HG03565 (cell line): ENCODE measurements at regions not wholly inside any gene's neighbourhood (a gene's known extent, or its start where the extent isn't known, plus 50 kb on each side); places are given as distances from the start of the nearest gene placed in this dataset.

Source experiments
- ATAC-seq: cut with Tn5 transposase; IDR thresholded peaks from one replicate; pipeline ENCODE4 v1.9.1; 2021; ENCODE audit warnings: mild to moderate bottlenecking, moderate library complexity; ENCODE audit not compliant: unreplicated experiment

DNA sequence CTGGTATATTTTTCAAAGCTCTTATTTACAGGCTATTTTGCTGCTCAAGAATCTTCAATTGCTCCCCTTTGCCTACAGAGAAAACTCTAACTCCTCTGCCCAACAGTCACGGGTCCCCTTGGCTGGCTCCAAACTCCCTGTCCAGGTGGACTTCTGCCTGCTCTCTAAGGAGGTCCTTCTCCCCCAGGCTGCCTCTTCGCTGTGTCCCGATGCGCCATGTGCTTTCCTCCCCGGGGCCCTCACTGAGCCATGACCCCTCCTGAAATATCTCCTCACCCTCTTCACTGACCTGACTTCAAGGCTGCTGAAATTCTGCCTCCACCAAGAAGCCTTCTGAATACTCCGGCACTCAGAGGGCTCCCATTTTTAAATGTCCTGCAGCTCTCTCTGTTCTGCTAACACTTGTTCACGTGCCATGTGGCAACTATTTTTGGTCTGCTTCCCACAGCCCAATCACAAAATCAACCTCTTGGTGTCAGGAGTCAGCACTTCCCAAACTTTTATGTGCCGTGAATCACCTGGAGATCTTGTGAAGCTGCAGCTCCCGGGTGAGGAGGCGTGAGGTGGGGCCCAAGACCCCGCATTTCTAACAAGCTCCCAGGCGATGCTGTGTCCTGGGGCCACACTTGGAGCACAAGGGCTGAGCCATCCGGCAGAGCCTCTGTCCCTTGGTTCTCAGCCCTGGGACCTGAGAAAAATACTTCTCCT, 85.7 kb upstream of the COL13A1 start:
- ATAC-seq: no peak

DNA sequence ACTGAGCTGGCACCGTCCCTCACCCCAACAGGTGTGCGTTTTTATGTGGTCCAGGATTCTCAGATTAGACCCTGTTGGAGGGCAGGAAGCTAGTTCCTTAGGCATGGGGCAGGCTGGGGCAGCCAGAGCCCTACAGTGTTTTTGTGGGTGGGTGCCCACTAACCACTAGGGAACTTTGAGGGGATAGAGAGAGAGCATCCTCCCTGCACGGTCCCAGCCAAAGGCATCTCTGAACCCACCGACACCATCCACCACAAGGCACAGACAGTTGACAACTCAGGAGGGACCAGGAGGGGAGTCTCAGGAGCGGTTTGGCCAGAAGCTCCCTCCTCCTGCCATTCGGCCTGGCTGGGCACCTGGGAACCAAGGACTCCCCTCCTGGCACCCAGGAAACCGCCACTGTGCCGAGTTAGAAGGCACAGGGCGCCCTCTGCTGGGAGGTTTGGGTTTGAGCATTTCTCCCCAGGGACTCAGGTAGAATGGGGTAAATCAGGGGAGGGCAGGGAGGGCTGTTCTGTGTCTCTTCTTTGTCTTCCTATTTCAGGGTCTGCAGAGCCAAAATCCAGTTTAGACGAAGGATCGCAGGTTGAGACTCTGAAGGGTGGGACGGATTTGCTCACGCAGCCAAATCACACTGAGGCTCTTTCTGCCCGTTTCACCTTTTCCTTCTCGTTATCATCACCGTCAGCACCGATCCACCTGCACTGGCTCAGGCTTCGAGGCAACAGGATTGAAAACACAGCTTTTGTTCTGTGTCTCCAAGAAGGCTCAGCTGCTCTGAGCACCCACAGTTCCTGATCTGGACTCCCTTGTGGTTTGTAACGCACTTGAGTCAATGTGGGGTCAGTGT, 84.8 kb upstream of the COL13A1 start:
- no peak for ATAC-seq

- ATAC-seq: no peak
Measured at GRCh38 chr10:69718951-69719350, 82.8 kb upstream of the COL13A1 start.

GRCh38 chr10:69721690-69722310, 79.9 kb upstream of the COL13A1 start:
- ATAC-seq: no peak

DNA sequence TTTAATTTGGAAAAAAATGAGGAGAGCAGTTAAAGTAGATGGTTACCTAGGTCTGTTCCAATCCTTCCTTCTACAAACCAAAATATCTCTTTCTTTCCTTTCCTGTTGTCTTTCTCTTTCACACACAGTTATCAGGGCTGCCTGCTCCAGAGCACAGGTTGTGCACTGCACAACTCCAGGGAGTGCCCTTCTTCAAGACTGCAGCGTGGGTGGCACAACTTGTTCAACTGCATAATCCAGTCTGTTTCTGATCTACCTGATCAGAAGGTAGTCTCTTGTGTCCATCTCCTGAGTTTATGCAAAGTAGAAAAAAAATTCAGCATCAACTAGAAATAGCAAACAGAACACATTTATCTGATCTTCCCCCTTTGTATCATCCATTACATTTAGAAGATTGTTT, 78.1 kb upstream of the COL13A1 start:
- ATAC-seq: no peak

- no peak for ATAC-seq
Measured at GRCh38 chr10:69726850-69727249, 74.9 kb upstream of the COL13A1 start.

DNA sequence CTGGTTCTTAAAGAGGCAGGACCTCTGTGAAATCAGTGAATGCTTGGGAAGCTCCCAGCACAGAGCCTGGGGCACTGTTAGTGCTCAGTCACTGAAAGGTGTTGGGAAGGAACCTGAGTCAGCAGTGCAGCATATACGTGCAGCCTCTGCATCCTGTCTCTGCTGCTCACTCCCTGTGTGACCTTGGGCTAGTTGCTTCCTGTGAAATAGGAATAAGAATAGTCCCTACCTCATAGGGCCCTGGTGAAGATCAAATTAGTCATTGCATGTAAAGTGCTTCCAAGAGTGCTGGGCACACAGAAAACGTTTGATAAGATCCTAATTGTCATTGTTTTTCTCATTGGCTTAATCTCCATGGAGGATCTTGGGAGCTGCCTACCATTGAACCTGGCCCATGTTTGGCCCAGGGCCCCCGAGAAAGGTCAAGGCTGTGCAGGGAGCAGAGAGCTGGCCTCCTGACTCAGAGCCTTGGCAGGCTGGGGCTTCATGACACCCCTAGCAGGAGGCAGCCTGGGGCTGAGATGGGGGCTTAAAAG, 73.3 kb upstream of the COL13A1 start:
- ATAC-seq: no peak

- ATAC-seq: no peak
Measured at GRCh38 chr10:69729326-69730048, 72.2 kb upstream of the COL13A1 start.

- no peak for ATAC-seq
Measured at GRCh38 chr10:69730251-69731156, 71.2 kb upstream of the COL13A1 start.

DNA sequence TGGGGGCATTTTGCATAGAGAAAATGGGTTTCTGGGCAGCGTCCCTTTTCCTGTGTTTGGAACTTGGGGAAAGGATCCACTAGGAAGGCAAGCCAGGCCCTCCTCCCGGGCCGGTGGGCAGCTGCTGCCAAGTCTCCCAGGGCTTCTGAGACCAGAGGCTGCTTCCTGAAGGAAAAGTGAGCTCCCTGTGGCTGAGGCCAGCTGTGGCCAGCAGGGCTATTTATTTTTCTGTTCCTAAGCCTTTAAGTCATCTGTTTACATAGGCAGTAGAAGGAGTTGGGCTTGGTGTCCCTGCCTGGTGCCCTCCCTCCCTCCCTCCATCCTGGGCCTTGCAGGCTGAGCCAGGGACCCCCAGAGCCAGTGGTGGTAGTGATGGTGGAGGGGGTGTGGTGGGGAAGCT, 70.5 kb upstream of the COL13A1 start:
- no peak for ATAC-seq

DNA sequence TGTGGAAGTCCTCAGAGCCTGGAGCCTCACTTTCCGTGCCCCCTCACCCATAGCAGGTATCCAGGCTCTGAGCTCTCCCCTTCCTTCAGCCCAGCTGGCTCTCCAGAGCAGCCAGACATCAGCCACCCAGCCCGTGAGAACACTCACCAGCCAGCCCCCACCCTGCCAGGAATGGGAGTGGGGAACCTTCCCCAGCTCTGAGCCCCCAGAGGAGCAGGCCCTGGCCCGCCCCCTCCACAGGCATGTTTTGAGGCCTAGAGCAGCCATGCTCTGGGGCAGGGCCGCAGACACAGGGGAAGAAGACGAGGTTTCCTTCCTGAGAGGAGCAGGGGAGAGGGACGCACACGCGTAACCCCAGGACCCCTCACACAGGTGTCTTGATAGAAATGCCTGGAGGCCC, 70.0 kb upstream of the COL13A1 start:
- ATAC-seq: no peak

DNA sequence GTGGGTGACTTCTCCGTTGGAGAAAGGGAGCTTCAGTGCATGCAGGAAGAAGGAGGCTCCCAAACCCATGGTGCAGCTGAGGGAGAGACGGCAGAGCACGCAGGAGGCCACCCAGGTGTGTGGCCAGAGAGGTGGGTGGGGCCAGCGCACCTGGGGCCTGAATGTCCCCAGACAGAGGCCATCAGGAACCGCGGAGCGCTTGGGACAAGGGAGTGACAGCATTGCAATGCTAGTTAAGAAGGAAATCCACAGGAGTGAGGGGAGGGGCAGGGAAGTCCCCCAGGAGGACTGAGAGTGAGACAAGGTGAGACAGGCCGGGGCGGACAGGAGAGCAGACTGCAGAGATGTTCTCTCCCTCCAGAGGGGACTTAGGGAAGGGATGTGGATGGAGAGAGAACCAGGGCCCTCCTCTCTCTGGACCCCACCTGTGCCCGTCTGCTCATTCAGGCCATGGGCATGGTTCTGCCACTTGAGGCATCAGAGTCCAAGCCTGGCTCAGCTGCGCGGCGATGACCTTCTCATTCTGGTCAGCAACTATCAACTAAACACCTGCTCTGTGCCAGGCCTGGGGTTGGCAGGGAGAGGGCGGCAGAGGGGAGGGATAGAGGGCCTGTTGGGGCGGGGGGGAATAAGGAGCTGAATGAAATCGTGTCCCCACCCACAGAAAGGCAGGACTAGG, 69.4 kb upstream of the COL13A1 start:
- no peak for ATAC-seq

DNA sequence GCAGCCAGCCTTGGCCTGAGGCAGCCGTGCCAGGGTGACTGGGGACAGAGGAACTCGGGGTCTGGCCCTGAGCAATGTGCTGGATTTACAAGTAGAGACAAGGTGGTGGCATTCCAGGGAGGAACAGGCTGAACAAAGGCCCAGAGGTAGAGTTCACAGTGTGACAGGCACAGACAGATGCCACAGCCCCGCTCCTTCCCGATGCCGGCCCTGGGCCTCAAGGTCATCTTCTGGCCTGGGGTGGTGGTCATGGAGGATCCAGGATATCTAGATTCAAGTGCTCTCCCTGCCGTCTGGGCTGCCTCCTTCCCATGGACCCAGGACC, 68.9 kb upstream of the COL13A1 start:
- ATAC-seq: no peak

- ATAC-seq: no peak
Measured at GRCh38 chr10:69733791-69734261, 67.9 kb upstream of the COL13A1 start.

DNA sequence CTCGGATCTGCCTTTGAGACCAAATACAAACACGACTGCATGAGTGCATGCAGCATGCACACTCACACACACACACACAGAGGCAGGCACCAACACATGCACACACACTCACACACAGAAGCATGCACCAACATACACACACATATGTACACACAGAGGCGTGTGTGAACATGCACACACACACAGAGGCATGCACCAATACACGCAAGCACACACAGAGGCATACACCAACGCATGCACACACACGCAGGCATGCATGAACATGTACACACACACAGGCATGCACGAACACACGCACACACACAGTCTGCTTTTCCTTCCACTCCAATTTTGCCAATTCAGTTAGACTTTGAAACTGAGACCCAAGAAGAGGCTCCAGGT, 67.3 kb upstream of the COL13A1 start:
- ATAC-seq: no peak

- no peak for ATAC-seq
Measured at GRCh38 chr10:69734797-69735468, 66.8 kb upstream of the COL13A1 start.

DNA sequence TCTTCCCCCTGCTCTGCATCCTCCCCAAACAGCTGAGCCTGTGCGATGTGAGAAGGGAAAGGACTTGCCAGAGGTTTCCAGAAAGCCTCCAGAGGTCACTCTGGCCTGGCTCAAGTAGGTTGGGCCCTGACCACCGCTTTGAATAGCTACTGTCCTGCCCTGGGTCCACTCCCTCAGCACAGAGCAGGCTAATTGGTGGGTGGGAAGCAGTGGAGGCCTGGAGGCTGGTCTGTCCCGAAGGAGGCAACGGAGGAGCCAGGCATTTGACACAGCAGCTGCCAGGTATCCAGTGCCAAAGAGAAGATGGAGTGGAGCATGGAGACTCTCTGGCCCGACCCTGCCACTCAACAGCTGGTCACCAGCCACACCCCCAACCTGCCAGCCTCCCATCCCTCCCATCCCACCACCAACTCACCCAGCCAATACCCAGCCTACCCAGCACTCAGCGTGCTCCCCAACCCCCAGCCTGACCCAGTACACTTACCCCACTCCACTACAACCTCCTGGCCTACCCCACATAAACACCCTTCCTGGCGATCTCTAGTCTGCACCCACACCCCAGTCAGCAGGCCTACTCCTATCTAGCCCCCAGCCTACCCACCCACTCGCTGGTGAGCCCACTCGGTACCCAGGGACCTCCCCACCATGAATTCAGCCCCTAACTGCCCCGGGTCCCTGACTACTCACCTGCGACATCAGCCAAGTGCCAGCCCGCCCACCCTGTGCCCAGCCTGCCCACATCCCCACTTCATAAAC, 64.6 kb upstream of the COL13A1 start:
- ATAC-seq: no peak

- no peak for ATAC-seq
Measured at GRCh38 chr10:69738071-69738470, 63.6 kb upstream of the COL13A1 start.
